ENCODE measurements at regions not wholly inside any gene's neighbourhood (a gene's known extent, or its start where the extent isn't known, plus 50 kb on each side); places are given as distances from the start of the nearest gene placed in this dataset.
"Not testable (repeated sequence)": the region's sequence is repeated elsewhere in the genome, so short reads cannot be mapped to it uniquely, and the experiment has no call there.

DNA sequence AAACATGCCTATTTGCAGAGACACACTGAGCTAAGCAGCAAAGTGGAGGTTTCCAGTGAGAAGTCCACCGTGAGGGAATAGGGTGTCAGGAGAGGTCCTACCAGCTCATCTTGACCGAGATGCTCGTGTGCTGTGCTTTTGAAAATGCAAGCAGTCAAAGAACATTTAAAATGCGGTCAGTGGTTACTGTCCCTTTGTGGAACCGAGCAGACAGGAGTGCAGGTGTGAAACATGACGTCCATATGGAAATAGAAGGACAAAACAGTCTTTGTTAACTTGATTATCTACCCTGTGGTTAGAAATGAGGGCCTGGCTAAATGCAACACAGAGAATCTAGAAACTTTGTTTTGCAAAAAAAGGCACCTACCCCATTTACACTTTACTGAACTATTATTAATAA, 473.3 kb downstream of the SPATA31A6 start:
- DNase-seq: not testable (repeated sequence)

DNA sequence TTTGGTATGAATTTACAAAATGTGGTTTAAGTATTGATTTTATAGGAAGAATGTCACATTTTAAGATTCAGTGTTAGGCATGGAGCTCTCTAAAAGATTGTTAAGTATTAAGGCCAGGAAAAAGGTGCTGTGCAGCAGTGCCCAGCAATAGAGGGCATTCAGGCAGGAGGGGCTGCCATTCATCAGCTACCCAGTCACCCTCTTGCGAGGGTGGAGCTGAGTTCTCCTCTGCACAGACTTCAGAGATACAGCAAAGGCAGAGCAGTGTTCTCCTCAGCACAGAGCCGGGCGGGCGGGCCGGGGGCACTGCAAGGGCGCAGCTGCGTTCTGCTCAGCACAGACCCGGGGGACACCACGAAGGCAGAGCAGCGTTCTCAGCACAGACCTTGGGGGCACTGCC, 474.0 kb downstream of the SPATA31A6 start:
- DNase-seq: not testable (repeated sequence)

GRCh38 chr9:42697146-42697545, 513.7 kb downstream of the SPATA31A6 start:
- DNase-seq: not testable (repeated sequence)

GRCh38 chr9:42702890-42703289, 519.4 kb downstream of the SPATA31A6 start:
- not testable (repeated sequence) for DNase-seq

DNA sequence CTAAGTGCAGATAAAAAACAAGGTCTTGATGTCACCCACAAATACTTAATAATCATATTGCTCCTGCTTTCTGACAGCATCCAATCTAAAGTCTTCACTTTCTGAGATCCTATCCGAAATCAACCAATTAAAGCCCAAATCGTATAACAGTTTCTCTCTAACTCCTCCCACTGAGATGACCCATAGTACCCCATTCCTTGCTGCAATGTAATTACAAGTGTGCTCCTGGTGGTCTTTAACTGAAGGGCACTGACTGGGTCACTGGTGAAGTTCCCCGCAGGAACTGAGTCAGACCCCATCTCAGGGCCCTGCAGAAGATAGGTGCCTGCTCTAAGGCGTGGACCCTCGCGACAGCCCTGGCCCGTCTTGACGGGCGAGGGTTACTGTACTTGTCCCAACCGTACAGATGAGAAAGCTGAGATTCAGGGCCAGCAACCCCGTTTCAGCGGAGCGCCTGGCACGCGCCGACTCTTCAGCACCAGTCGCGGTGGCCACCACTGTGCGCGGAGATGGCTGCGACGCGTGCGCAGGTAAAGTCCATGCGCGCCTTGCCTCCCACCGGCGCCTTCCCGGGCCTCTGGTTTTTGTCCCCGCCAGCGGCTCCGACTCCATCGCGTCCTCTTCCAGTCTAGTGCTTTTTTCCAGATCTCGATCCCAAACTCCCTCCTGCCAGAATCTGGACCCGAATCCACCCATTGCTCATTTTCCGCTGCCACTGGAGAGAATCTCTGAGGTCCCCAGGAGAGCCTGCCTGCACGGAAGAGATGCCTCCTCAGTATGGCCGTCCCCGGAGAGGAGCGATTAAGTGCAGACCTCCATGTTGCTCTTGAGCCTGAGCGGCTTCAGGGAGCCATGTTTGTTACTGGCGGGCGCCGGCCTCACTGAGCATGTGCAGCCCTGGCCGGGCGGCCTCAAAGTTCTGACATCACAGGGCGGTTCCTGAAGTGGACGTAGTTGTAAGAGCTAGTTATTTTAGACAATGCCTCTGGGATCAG, 541.7 kb downstream of the SPATA31A6 start:
- DNase-seq: not testable (repeated sequence)

- peak; percentile 82 for DNase-seq
Measured at GRCh38 chr9:42743030-42743814, 559.8 kb downstream of the SPATA31A6 start.

- not testable (repeated sequence) for DNase-seq
Measured at GRCh38 chr9:42757251-42757650, 573.8 kb downstream of the SPATA31A6 start.

GRCh38 chr9:42759320-42759719, 575.9 kb downstream of the SPATA31A6 start:
- DNase-seq: not testable (repeated sequence)

GRCh38 chr9:42782201-42782600, 598.7 kb downstream of the SPATA31A6 start:
- not testable (repeated sequence) for DNase-seq

DNA sequence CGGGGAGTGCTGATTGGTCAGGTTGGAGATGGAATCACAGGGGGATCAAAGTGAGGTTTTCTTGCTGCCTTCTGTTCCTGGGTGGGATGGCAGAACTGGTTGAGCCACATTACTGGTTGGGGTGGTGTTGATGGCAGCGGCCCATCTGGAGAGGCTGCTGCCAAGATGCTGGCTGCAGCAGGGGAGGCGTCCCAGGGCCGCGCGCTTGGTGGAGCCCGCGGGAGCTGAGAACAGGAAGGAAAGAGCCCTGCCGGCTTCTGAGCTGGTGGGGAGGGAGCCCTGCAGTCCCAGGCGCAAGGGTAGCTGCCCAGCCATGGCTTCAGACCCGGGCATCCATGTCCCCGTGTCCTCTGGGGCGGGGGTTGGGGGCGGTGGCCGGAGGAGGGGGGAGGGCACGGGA, 609.3 kb downstream of the SPATA31A6 start:
- DNase-seq: not testable (repeated sequence)

- not testable (repeated sequence) for DNase-seq
Measured at GRCh38 chr9:42798571-42798970, 615.1 kb downstream of the SPATA31A6 start.

DNA sequence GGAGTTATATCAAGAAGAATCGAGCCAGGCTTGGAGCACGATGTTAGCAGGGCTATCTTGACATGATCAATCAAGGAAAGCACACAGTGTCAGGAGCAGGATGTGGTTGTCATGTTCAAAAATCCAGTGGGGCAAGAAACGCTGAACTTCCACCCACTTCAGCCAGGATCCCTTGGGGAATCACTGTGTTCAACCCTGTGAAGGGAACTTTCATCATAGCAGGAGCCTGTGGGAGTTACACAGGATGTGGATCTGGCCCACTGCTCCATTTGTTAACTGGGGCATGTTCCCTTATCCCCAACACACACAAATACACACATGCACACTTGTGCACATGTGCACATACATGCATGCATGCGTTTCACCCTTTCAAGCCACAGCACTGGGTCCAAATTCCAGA, 619.3 kb downstream of the SPATA31A6 start:
- DNase-seq: not testable (repeated sequence)

GRCh38 chr9:42806674-42807073, 623.2 kb downstream of the SPATA31A6 start:
- DNase-seq: not testable (repeated sequence)

- DNase-seq: not testable (repeated sequence)
Measured at GRCh38 chr9:42821468-42821867, 638.0 kb downstream of the SPATA31A6 start.

- not testable (repeated sequence) for DNase-seq
Measured at GRCh38 chr9:42848156-42848555, 664.7 kb downstream of the SPATA31A6 start.

- DNase-seq: not testable (repeated sequence)
Measured at GRCh38 chr9:42850896-42851693, 667.6 kb downstream of the SPATA31A6 start.

GRCh38 chr9:42851701-42852100, 668.2 kb downstream of the SPATA31A6 start:
- not testable (repeated sequence) for DNase-seq

DNA sequence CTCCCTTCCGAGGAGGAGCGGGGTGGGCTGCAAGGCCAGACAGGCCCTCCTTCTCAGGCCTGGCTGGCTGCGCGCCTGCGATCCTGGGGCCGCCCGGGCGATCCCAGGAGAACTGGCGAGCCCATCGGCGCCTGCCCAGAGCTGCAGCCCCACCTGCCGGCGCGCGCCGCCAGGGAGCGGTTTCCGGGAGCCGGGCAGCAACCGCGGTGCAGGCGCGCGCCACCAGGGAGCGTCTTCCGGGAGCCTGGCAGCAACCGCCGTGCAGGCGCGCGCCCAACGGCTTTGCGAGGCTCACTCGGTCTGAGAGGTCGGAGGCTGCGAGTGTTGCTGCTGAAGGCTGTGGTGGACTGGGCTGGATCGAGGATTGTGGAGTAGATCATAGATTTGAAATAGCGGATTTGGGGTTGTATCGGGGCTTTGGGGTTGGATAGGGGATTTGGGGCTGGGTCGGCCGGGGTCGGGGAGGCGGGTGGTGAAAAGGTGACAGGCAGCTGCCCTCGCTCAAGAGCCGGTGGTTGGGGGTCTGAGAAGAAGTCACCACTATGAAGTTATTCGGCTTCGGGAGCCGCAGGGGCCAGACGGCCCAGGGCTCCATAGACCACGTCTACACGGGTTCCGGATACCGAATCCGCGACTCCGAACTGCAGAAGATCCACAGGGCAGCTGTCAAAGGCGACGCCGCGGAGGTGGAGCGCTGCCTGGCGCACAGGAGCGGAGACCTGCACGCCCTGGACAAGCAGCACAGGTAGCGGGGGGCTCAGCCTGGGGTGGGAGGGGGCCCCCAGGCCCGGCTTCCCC, 668.9 kb downstream of the SPATA31A6 start:
- DNase-seq: peak; percentile 76

DNA sequence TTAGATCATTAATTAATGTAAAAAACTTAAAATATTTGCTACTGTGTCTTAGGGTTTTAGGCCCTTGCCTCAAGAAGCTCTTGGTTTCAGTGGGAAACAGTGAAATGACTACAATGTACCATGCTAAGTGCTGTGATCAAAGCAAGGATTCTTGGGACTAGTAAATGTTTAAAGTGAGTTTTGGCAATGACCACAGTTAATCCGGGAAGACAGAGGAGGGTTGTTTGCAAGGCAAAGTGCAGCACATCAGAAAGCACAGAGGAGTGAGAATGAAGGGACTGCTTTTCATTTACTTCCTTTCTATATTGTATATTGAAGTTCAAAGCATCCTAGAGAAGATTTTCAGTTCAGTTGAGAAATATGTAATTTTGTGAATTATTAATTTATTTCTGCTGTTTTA, 676.7 kb downstream of the SPATA31A6 start:
- DNase-seq: not testable (repeated sequence)

- DNase-seq: not testable (repeated sequence)
Measured at GRCh38 chr9:42862465-42862864, 679.0 kb downstream of the SPATA31A6 start.
